ENCODE measurements at regions not wholly inside any gene's neighbourhood (a gene's known extent, or its start where the extent isn't known, plus 50 kb on each side); places are given as distances from the start of the nearest gene placed in this dataset.
"Not testable (repeated sequence)": the region's sequence is repeated elsewhere in the genome, so short reads cannot be mapped to it uniquely, and the experiment has no call there.

- not testable (repeated sequence) for DNase-seq (ENCODE audit: extremely low spot score, insufficient read length, low read depth); FAIRE-seq
Observed at GRCh38 chr7:45440776-45441175, 133.4 kb upstream of the ADCY1 start.

GRCh38 chr7:45443263-45443662, 130.9 kb upstream of the ADCY1 start:
- no peak for FAIRE-seq
- DNase-seq (ENCODE audit: extremely low spot score, insufficient read length, low read depth) = no peak

- DNase-seq (ENCODE audit: extremely low spot score, insufficient read length, low read depth) = no peak
- no peak for FAIRE-seq
Observed at GRCh38 chr7:45446195-45446944, 127.8 kb upstream of the ADCY1 start.

- no peak for FAIRE-seq
- no peak for DNase-seq (ENCODE audit: extremely low spot score, insufficient read length, low read depth)
Observed at GRCh38 chr7:45447296-45447695, 126.9 kb upstream of the ADCY1 start.

- FAIRE-seq (no peak), DNase-seq (ENCODE audit: extremely low spot score, insufficient read length, low read depth) (no peak)
Observed at GRCh38 chr7:45450571-45451204, 123.5 kb upstream of the ADCY1 start.

GRCh38 chr7:45451342-45452035, 122.7 kb upstream of the ADCY1 start:
- no peak for FAIRE-seq
- DNase-seq (ENCODE audit: extremely low spot score, insufficient read length, low read depth) = no peak

GRCh38 chr7:45454771-45455170, 119.4 kb upstream of the ADCY1 start:
- FAIRE-seq = no peak

GRCh38 chr7:45455662-45456061, 118.5 kb upstream of the ADCY1 start:
- DNase-seq (ENCODE audit: extremely low spot score, insufficient read length, low read depth) = no peak
- FAIRE-seq = no peak

More at GRCh38 chr7:45454771-45455170, 119.4 kb upstream of the ADCY1 start:
- DNase-seq (ENCODE audit: extremely low spot score, insufficient read length, low read depth) = no peak

GRCh38 chr7:45456105-45456504, 118.1 kb upstream of the ADCY1 start:
- no peak for FAIRE-seq
- DNase-seq (ENCODE audit: extremely low spot score, insufficient read length, low read depth) = no peak

- FAIRE-seq (no peak), DNase-seq (ENCODE audit: extremely low spot score, insufficient read length, low read depth) (no peak)
Observed at GRCh38 chr7:45456747-45457524, 117.2 kb upstream of the ADCY1 start.

GRCh38 chr7:45457591-45457990, 116.6 kb upstream of the ADCY1 start:
- DNase-seq (ENCODE audit: extremely low spot score, insufficient read length, low read depth) (no peak), FAIRE-seq (no peak)

- DNase-seq (ENCODE audit: extremely low spot score, insufficient read length, low read depth) (no peak), FAIRE-seq (no peak)
Observed at GRCh38 chr7:45459476-45459875, 114.7 kb upstream of the ADCY1 start.

- FAIRE-seq (no peak), DNase-seq (ENCODE audit: extremely low spot score, insufficient read length, low read depth) (no peak)
Observed at GRCh38 chr7:45460379-45460778, 113.8 kb upstream of the ADCY1 start.

- no peak for FAIRE-seq
Observed at GRCh38 chr7:45461026-45461425, 113.1 kb upstream of the ADCY1 start.

GRCh38 chr7:45469103-45469502, 105.1 kb upstream of the ADCY1 start:
- no peak for FAIRE-seq
- no peak for DNase-seq (ENCODE audit: extremely low spot score, insufficient read length, low read depth)

More at GRCh38 chr7:45461026-45461425, 113.1 kb upstream of the ADCY1 start:
- no peak for DNase-seq (ENCODE audit: extremely low spot score, insufficient read length, low read depth)

GRCh38 chr7:45470031-45470430, 104.1 kb upstream of the ADCY1 start:
- FAIRE-seq = no peak
- DNase-seq (ENCODE audit: extremely low spot score, insufficient read length, low read depth) = no peak

- no peak for FAIRE-seq
- DNase-seq (ENCODE audit: extremely low spot score, insufficient read length, low read depth) = no peak
Observed at GRCh38 chr7:45479781-45480180, 94.4 kb upstream of the ADCY1 start.

GRCh38 chr7:45482451-45482850, 91.7 kb upstream of the ADCY1 start:
- FAIRE-seq = no peak
- no peak for DNase-seq (ENCODE audit: extremely low spot score, insufficient read length, low read depth)

- DNase-seq (ENCODE audit: extremely low spot score, insufficient read length, low read depth) (no peak), FAIRE-seq (no peak)
Observed at GRCh38 chr7:45484094-45484493, 90.1 kb upstream of the ADCY1 start.

- no peak for FAIRE-seq
- DNase-seq (ENCODE audit: extremely low spot score, insufficient read length, low read depth) = no peak
Observed at GRCh38 chr7:45486575-45486974, 87.6 kb upstream of the ADCY1 start.
